Breast epithelium (tissue), 3 donors: ENCODE measurements at regions not wholly inside any gene's neighbourhood (a gene's known extent, or its start where the extent isn't known, plus 50 kb on each side); places are given as distances from the start of the nearest gene placed in this dataset.

Experiments used
- CTCF ChIP-seq, 3 donors: fragments of 450-650 bp; IDR thresholded peaks; one replicate each; pipeline ENCODE4 v1.5.1; 2016 to 2017; ENCODE audit warnings: antibody characterized with exemption in 3 of 3, mild to moderate bottlenecking in 3 of 3, moderate library complexity in 3 of 3
- POLR2A ChIP-seq: fragments of 450-650 bp; IDR thresholded peaks from one replicate; pipeline ENCODE4 v1.6.1; 2016; ENCODE audit warnings: antibody characterized with exemption, mild to moderate bottlenecking, moderate library complexity
- POLR2AphosphoS5 ChIP-seq, 3 donors: sonication (generic); formaldehyde crosslinking; IDR thresholded peaks; one replicate each; pipeline ENCODE4 v1.6.1; 2017; ENCODE audit warnings: antibody characterized with exemption in 3 of 3

GRCh38 chr10:28186461-28186860, 116.4 kb downstream of the MPP7 start:
- TF ChIP-seq CTCF (IDR thresholded peaks at IDR 0.05) (no peak), POLR2AphosphoS5 (IDR thresholded peaks at IDR 0.05) (no peak), POLR2A (no peak)
